SIG-M5 treated with dmso at 0.1 percent for 504 hours (cell line): ENCODE measurements at regions not wholly inside any gene's neighbourhood (a gene's known extent, or its start where the extent isn't known, plus 50 kb on each side); places are given as distances from the start of the nearest gene placed in this dataset.
"Not testable (repeated sequence)": the region's sequence is repeated elsewhere in the genome, so short reads cannot be mapped to it uniquely, and the experiment has no call there.

Source experiments
- DNase-seq: peaks from one replicate; lab custom pipeline; 2025; ENCODE audit not compliant: unreplicated experiment; lab: John Stamatoyannopoulos, UW

DNA sequence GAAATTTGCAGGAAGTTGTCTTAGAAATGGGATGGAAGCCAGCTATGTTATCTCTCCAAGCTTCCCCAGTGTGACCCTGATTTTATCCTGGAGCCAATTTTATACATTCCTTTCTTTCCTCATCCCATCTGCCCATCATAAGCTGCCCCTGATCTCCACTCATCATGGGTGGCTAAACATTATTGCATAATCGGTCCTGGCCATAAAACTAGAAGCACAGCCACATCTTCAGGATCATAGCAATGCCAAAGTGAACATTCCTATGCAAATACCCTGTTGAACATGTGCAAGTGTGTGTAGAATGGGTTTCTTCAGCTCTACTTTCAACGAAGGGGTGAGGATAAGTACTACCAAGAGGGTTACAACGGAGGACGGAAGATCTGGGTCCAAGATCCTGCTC, 50.6 kb upstream of the COG2 start:
- DNase-seq, result no peak

DNA sequence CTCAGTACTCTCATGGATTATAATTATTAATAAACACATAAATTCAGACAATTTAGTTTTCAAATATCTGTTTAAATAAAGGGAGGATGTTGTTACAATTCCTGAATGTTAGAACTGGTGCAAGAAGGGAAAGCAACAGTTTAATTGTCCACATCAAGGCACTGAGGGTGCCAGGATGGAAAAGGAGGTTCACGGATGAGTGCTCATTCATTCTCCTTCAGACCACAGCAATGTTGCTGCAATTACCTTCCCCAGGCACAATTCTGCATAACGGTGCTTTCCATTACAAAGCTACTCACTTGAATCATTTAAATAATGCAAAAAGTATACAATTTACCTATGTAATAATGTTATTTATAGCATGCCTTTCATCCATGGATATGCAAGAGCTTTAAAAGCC, 52.3 kb upstream of the COG2 start:
- DNase-seq, result no peak

GRCh38 chr1:230588323-230588746, 53.9 kb upstream of the COG2 start:
- no peak for DNase-seq

GRCh38 chr1:230587061-230587460, 55.2 kb upstream of the COG2 start:
- DNase-seq, result no peak

DNA sequence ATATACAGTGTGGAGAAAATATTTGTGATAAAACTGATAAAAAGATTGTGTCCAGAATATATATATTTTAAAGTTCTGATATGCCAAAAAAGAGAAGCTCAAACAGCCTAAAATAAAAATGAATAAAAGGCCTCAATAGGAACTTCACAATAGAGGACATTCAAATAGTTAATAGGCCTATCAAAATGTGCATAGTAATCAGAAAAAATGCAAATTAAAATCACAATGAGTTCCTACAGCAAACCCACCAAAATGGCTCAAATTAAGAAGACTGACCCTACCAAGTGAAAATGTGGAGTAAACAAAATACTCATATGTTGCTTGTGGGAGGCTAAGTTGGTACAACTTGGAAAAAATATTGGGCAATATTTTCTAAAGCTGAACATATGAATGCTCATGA, 57.6 kb upstream of the COG2 start:
- no peak for DNase-seq

DNA sequence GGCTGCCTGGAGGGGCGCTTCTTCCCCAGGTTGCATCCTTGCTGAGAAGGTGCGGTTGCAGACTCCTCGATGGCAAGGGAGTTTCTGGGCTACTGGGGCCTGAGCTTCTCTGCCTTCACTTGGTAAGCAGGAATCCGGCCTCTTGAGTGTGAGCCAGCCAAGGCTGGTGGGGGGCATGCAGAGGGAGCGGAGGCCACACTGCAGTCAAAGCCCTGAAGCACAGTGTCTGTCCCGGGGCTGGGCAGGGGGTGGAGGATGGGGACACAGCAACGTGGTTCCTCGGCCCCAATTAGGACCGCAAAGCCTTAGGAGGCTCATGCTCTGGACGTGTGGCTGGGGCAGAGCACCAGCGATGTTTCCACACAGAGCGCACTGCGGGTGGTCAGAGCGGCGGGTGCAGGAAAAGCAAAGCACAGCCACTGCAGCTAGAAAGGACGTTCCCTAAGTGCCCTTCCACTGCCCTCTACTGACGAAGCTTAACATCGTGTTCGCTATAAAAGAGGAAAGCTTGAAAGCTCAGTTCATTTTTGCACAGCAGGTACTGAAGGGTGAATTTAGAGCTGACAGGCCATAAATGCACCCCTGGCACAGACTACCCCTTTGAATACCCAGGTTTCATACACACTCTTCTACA, 60.7 kb upstream of the COG2 start:
- DNase-seq, result peak; percentile 48

GRCh38 chr1:230578616-230579015, 63.7 kb upstream of the COG2 start:
- no peak for DNase-seq

GRCh38 chr1:230577537-230577936, 64.7 kb upstream of the COG2 start:
- DNase-seq, result no peak

GRCh38 chr1:230575886-230576500, 66.3 kb upstream of the COG2 start:
- no peak for DNase-seq

DNA sequence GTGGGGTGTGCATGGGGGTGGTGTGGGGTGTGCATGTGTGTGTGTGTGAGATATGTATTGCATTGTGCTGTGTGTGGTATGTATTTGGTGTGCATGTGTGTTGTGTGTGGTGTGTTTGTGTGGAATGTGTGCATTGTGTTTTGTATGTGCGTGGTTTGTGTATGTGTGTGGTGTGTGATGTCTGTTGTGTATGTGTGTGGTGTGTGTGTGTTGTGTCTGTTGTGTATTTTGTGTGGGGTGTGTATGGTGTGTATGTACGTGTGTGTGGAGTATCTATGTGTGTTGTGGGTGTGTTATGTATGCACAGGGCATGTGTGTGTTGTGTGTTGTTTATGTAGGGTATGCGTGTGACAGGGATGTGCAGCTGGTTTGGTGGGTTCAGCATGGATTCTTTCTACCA, 67.8 kb upstream of the COG2 start:
- DNase-seq, result no peak

- peak; percentile 18 for DNase-seq
These were observed 68.6 kb upstream of the COG2 start for GRCh38 chr1:230573658-230574057.

- DNase-seq, result peak; percentile 74
These were observed 69.9 kb upstream of the COG2 start for GRCh38 chr1:230572121-230573105.

GRCh38 chr1:230570724-230571360, 71.4 kb upstream of the COG2 start:
- peak; percentile 83 for DNase-seq

DNA sequence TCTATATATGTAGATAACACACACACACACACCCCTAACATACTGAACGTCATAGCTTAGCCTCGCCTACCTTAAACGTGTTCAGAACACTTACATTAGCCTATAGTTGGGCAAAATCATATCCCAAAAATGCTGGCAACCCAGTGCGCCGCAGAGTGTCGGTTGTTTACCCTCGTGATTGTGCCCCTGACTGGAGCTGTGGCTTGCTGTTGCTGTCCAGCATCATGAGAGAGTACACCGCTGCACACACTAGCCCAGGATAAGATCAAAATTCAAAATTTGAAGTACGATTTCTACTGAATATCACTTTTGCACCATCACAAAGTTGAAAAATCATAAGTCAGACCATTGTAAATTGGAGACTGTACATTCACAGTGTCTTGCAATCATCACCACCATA, 73.1 kb upstream of the COG2 start:
- DNase-seq, result no peak

- no peak for DNase-seq
These were observed 73.6 kb upstream of the COG2 start for GRCh38 chr1:230568676-230569075.

DNA sequence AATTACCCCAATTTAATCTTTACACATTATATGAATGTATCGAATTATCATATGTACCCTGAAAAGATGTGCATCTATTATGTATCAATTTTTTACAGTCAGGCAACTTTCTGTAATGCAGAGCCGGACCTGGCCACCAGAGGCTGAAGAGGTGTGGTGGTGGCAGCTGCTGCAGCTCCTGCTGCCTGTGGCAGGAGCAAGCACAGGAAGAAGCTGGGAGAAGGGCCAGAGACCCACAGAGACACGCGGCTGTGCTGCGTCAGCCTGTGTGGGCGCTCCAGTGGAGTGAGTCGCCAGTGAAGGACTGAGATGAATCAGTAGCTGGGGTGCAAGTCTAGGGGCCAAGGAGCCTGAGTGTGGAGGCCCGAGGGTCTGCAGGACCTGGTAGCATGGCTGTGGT, 74.3 kb upstream of the COG2 start:
- DNase-seq, result no peak

- DNase-seq, result no peak
These were observed 75.1 kb upstream of the COG2 start for GRCh38 chr1:230567221-230567575.

DNA sequence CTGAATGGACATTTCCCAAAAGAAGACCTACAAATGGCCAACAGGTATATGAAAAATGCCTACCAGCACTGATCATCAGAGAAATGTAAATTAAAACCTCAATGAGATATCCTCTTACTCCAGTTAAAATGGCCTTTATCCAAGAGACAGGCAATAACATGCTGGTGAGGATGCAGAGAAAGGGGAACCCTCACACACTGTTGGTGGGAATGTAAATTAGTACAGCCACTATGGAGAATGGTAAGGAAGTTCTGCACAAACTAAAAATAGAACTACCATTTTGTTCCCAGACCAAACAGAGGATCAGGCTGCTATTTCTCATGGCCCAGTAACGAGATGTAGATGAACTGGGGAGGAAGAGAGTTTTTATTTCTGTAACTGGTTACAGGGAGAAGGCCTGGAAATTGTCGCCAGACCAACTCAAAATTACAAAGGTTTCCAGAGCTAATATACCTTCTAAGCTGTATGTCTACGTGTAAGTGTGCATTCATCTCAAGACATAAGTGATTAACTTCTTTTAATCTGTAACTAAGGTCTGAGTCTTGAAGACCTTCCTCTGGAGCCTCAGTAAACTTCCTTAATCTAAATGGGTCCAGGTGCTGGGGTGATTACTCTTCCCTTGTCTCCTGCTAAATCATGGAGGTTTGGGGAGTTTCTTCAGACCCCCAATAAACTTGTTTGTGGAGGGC, 75.6 kb upstream of the COG2 start:
- DNase-seq, result not testable (repeated sequence)

DNA sequence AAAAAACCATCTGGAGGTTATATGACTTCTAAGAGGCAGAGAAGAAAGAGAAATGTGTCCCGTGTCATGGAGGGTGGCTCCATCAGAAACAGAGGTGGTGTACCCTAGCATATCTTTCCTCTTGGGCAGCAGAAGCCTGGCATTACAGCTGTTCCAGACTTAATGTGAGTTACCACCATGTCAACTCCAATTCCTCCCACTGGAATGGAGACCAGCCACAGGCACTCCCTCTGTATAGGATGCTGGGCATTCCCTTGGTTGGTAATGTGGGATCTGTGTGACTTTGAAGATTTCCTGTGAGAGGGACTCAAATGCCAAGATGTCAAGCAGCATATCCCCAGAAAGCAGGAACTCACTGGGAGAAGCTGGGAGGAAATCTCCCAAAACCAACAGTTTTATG, 77.1 kb upstream of the COG2 start:
- DNase-seq, result no peak

DNA sequence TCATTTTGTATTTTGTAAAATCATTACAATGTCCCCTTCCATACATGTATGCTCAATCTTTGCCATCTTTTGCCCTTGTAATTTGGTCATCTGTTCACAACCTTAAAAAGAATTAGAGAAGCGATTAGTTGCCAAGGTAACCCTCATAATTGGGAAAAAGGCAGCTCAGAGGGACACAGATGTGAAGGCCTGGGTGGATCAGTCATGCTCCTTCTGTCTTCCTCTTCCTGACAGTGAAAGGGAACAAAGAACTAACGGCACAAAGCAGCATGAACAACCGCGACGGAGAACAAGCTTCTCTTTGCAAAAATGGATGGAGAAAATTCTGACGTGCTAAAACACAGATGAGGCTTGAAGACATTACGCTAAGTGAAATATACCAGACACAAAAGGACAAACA, 78.7 kb upstream of the COG2 start:
- no peak for DNase-seq

DNA sequence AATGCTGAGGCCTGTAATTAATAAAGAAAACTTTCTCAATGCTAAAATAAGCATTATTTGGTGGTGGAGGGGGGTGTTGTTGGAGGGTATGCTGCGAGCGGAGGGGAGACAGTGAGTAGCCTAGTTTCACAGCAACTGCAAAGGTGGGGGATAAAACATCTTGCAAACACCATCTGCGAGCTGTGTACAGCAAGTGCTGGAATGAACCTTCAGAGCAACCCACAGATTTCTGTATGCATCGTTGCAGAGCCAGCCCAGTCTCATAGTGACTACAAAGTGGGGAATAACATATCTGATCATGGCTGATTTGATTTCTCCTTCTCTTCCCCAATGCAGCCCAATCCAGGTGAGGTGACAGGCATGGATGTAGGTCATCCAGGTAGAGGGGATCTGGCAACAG, 80.7 kb upstream of the COG2 start:
- no peak for DNase-seq
